NCI-H2029 (cell line): ENCODE measurements at regions not wholly inside any gene's neighbourhood (a gene's known extent, or its start where the extent isn't known, plus 50 kb on each side); places are given as distances from the start of the nearest gene placed in this dataset.

Experiments used
- DNase-seq: peaks from one replicate; lab custom pipeline; 2025; lab: John Stamatoyannopoulos, UW

DNA sequence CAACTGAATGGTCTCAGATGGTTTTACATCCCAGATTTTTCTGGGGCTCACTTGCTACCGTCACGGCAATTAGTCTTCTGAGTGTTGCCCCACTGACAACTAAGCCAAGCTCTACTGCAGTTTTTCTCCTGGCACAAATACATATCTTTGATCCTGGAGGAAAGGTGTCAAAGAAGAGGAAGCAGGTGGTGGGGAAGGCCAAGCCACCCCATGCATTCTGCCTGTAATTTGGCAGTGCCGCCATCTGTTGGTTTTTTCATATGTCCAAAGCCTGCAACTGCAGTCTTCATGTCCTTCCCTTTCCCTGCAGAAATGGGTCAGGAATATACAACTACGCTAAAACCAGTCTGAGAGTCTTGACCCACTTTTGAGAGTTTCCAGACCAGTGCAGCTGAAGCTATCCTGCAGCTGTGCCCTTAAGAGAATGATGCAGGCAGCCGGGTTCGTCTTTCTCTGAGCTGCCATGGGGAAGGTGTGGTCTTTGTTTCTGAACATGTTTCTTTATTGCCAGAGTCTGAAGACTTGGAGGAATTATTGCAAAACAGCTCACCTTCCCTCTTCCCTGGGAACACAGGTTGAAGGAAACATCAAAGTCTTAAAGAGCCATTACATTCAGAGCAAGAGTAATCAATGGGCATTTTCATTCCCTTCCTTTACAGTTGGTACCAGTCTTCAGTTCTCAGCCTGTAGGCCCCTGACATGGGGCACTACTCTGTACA lies 71.8 kb upstream of the ATL2 start:
- DNase-seq = no peak

DNA sequence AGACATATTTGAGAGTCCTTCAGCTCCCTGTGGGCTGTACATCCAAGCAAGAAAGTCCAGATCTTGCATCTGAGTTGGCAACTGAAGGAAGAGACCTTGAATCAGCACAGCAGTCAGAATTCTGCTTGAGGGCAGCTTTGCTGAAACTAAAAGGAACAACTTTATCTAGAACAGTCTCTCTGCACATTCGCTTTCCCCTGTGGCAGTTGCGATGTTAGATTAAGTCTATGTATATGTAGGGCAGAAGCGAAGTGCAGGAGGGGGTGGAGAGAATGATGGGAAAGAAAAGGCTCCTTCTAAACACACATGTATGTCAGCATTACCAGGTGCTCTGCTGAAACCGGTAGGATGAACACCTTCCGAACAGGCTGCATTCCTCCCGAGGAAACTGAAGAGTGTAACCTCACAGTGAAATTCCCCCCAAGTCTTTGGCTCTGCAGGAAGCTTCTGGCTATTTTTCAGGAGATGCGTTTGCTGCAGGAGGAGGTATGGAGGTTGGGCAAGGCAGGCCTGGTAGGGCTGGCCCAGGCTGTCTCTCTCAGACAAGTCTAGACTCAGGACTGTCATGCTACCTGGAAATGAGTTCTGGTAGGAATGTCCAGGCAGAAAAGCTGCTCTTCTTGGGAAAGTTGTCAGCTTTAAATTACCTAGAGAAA lies 70.0 kb upstream of the ATL2 start:
- DNase-seq = no peak

DNA sequence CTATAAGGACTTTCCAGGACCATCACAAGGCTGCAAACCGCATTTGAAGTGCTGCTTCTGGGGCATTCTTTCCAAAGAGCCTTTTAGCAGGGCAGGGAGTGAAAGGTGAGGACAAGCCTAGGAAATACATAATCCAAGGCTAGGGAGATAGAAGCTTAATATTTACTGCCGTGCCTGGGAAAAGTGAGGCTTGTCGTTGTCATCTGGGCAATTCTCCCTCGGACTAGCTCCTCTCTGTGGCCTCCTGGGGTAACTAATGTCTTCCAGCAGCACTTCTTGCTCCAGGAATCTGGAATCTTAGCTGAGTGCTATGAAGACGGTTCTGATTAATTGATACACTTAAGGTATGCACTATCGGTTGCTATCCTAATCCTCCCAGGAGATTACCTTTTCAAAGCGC lies 69.3 kb upstream of the ATL2 start:
- no peak for DNase-seq

DNA sequence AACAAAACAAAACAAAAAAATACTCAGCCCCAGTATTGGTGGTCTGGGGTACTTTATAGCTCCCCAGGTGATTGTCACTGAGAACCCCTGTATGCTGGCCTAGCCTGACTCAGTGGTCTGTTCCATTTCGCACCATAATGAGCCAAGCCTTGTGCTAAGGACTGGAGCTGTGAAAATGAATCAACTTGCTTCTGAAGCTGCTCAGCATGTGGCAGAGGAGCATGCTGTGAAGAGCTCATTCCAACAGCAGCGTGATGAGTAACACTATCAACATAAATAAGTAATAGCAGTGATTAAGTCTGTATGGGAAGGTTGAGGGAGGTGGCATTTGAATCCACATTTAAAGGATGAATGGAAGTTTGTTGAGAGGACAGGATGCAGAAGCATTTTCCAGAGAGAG lies 67.2 kb upstream of the ATL2 start:
- DNase-seq = no peak

DNA sequence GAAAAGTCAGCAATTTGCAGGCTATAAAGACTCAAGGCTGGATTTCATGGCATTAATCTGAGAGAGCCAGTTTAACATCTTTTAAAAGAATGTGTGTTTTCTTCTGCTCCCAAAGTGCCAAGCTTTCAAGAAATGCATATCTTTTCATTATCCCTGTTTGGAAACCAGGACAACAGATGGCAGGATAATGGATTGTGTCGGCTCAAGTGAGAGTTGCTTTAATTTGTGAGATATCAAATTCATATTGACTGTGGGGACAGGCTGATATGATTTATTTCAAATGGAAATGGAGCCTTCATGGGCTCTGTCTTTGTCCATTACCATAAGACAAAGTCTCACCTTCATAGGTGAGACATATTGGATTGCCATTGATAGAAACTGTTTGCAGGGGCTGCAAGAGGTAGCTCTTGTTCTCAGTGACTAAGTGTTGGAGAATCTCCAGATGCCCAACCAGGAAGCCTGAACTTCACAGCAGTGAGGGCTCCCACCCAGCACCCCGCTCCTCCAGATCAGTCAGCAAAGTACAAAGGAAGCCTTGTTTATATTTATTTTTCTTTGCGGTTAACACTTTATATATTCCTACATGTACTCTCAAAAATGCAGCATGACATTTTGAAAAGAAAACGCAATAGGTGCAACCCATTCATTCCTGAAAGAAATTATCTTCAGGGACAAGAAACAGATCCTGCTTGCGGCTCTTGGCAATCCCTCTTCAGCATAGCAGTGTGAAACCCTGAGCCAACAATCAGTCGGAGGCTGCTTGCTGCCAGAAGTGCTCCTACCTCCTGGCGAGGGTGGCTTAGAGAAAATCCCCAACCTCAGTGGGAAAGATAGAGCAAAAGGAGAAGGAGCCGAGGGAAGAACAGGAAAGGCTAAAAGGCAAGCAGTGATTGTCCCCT lies 65.8 kb upstream of the ATL2 start:
- DNase-seq = no peak

DNA sequence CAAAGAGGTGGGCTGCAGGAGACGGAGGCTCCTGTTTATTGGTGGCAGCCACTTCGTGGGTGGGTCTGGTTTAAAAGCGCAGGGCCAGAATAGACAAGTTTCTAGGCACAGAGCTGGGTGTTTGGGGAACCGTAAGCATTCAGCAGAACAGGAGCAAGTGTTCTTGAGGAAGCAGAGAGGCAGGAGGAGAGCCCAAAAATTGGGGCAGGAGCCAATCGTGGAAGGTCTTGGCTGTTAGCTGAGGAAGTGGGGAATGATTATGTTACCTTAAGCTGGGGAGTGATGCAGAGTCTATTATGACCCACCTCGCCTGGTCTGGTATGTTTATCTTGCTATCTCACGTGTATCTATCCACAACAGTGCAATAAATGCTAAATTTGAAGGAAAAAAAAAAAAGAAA lies 64.3 kb upstream of the ATL2 start:
- DNase-seq = no peak

DNA sequence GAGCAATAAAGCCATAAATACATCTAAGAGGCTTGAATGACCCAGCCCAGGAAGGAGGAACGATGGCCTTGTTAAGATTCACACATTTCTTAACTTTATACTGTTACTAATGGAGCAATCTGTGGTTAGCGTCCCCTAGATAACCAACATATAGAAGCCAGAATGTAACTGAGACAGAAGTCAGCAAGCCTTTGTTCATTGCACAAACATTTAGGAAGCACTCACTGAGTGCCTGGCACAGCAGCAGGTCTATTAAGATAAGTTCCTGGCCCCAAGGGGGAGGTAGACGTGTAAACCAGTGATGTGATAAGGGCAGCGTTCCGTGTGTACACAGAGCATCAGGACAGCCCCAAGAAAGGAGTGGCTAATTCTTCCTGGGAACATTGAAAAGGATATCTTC lies 63.6 kb upstream of the ATL2 start:
- no peak for DNase-seq

DNA sequence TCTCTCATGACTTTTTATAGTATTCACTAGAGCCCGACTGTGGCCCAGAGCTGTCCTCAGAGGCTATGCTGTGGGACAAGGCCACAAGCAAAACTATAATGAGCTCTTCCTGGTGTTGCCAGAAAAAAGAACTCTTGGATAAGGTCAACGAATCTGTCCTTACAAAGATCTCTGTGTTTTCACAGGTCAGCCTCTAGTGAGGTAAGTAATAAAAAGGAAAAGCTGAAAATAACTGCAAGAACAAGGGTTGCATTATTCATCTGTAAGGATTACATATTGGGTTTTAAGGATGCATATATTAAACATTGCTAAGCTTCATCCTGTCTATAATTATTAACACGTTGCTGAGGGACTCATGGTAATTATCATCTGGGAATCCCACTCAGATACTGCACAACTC lies 62.8 kb upstream of the ATL2 start:
- no peak for DNase-seq

DNA sequence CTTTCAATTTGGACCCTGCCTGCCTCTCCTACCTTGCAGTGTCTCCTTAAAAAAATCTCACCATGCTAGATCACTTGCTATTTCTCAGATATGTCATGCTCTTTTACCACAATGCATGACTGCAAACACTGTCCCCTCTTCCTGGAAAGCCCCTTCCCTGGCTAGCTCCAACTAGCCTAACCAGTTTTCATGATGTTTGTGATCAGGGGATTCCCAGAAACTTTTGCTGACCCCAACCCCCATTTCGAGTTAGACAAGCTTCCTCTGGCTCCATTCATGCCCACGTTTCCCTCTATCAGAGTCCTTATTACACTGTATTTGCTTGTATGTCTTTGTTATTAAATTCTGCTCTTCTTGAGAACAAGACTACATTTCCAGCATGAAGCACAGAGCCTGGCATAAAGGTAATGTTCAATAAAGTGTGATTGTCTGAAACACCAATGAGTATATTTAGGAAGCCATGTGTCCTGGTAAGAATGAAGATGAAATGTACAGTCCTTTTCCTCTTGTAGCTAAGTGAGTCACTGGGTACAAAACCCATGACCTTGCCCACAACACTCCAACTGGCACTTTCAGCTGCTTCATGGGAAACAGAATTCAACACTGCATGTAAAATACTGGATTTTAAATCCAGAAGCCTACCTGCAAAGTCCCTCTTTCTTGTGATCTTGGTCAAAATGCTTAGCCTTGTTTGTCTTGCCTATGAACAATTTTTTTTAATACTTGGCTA lies 62.0 kb upstream of the ATL2 start:
- no peak for DNase-seq

DNA sequence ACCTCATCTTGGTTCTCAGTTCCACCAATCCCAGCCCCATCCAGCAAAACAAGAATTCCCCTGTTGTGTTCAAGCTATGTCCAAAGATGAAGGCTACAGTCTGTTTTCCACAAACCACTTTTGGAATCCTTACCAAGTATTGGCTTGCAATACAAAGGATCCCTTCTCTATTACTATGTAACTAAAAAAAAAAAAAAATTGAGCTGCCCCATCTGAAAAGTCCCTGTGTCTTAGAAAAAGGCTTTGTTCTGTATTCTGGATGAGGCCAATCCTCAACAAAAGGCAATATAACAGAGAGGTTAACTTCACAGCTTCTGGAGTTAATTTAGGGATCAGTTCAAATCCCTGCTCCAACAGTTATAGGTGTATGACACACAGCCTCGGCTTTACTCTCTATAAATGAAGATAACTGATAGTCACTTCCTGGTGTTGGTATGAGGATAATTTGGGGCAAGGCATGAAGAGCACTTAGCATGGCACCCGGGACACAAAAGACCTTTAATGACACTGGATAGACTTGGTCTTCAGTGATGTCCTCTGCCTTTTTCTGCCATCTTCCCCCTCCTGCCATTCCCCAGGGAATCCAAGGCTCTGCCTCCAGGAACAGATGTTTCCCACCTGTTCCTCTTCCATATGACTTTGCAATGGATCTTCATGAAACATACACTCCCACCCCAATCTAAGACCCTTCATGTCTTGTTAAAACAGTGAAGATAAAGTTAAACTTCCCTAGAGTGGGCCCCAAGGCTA lies 61.2 kb upstream of the ATL2 start:
- no peak for DNase-seq

DNA sequence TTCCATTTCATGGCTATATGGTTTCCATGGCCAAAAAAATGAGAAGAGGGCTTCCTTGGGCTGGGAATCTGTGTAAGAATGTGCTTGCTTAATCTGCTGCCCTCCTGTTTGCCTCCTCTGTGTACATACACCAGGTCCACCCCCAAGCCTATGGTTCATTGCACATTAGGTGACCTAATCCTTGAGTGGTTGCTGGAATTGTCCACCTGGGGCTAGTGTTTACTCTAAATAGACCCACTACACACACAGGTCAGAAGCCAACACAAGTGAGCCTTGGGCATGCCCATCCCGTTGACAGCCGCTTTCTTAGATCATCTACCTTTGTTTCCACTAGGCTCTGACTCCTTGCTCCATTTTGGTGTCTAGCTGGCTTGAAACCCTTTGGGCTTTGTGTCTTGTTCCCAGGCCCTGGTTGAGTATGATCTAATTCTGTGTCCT lies 59.2 kb upstream of the ATL2 start:
- no peak for DNase-seq

DNA sequence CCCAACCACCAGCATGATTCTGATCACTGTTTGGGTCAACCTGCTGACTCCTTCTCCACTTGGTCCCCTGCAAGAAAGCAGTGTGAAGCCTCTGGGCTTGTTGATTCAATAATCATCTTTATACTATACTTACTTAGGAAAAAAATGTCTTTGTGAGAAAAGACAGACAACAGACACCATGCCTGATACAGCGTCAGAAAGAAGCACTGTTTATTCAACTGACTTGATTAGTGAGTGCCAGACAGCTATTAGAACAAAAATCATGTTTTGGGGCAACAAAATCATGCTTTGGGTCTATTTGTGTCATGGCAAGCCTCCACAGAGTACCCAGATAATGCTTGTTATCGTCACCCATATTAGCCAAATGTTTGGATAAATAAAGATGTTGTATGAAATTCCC lies 58.7 kb upstream of the ATL2 start:
- no peak for DNase-seq

DNA sequence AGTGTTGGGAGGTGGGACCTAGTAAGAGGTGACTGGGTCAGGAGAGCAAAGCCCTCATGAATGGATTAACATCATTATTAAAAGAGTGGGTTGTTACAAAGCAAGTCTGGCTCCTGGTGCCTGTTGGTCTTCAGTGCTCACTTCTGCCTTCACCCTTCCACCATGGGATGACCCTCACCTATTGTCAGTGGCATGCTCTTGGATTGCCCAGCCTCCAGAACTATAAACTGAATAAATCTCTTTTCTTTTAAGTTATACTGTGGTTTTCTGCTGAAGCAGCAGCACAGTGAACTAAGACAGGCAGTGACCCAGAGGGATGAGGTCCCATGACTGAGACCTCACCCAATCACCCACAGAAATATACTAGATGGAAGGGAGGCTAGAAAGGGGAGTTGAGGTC lies 57.5 kb upstream of the ATL2 start:
- DNase-seq = no peak

DNA sequence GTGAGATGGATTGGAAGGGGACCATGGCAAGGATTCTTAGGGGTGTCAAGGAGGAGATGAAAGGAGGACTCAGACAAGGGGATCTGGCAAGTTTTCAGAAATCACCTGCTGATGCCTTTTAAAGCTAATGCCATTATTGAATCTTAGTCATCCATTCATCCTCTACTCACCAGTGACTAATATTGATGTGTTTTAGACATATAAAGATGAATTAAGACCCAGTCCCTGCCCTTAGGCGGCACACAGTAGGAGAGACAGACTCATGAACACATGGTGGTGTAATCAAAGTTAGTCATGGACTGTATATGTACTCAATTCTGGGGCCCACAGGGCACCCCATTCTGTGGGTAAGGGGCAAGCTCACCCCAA lies 56.5 kb upstream of the ATL2 start:
- DNase-seq = no peak

DNA sequence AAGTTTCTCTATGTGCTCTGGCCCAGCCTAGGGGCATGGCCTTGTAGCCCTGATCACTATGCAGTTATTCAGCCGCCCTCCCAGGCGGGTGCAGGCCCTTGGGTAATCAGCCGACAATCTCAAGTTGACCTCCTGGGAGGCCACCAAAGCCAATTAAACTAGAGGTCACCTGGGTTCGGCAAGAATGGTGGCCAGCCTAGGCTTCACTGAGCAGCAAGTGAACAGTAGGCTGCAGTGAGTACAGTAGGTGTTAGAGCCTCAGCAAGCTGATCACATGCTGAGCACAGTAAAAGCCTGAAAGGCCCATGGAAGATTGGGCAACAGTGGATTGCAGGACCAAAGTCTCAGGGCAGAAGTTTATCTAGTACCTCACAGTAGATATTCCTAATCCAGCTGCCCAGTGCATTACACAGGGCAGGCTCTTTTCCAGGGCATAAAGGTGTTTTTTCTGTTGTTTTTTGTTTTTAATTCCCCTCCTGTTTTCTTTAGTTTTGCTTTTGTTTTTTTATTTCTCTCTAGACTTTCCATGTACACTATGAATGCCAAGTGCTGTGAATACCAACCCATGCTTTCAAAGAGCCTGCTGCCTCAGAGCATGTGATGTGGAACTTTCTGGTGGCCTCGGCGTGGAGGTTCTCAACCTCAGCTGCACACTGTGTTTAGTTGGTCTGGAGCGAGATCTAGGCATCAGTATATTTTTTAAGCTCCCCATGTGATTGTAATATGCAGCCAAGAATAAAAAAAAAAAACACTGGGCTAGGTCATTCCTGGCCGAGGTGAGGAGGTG lies 55.9 kb upstream of the ATL2 start:
- no peak for DNase-seq

DNA sequence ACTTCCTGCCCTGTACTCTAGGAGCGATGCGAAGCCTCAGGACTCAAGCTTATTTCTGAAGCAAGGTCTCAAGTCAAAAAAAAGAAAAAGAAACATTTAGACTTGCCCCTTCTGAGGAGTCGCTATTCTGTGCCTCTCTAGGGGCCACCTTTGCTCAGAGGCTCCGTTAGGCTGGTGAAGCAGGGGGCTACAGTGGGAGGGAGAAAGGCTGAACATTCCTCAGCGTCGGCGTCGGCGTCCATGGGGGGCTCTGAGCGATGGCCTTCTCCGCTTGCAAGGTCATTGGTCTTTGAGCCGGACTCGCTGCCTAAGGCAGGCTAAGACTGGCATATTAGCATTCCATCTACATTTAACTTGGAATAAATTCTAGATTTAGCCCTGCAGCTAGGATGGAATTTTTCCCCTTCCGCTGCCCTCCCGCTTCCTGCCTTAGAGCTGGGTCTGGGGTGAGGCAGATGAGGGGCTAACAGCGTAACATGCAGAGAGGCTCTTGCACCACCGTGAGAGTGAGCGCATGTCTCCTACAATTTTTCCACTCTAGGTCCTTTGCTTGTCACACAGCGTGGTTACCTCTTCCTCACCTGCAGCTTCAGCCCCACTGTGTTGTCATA lies 53.6 kb upstream of the ATL2 start:
- DNase-seq = no peak

DNA sequence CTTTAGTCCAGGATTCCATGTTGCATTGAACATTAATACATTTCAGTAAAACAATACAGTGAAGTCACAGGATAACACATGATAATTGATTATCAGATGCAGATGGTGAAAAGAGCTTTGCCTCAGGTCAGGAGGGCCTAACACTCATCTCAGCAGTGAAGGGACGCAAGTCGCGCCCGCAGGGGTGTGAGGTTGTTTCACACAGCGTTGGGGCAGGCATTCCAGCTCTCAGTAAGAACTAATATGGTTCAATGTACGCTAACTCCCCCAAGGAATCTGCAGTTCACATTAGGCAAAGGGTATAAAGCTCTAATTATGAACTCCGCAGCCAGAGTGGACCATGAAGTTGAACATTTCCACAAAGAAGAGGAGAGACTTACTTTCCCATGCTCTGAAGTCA lies 53.1 kb upstream of the ATL2 start:
- DNase-seq = no peak

DNA sequence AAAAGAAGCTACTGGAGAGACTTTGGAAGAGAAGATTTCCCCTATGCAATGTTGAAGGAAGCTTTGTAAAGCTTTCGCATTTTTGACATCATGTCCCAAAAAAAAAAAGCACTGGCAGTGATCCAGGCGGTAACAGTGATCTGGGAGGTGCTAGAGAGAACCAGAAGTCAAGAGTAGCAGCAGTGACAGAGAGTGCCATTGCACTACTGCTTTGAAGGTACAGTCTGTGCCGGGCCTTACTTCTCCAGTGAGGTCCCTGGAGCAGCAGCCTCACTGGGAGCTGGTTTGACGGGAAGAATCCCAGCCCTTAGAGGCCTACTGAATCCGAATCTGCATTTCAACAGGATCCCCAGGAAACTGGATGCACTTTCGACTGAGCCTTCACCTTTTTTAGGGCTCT lies 50.9 kb upstream of the ATL2 start:
- no peak for DNase-seq

DNA sequence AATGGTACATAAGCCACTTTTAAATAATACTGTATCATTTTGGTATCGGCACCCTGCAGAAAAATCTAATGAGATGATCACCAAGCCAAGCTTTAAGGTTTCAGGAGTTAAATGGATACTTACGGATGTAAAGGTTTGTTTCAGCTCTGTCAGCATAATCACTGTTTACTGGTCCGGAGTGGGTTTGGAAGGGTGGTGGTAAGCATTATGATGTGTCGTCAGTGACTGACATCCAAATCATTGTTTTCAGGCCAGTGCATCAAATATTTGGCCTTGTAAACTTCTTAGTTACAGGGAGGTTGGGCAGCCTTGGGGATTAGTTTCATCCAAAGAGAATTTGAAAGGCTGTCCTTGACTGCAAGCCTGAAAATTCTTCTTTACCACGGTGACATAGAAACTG lies 50.0 kb upstream of the ATL2 start:
- DNase-seq = no peak
